Keratinocyte (primary cell): ENCODE measurements at regions not wholly inside any gene's neighbourhood (a gene's known extent, or its start where the extent isn't known, plus 50 kb on each side); places are given as distances from the start of the nearest gene placed in this dataset.

ENCODE experiments used
- DNase-seq: peaks from one replicate; pipeline ENCODE4 v3.0.0-alpha.2; 2011; ENCODE audit warnings: low read depth, missing footprints, low spot score
- FAIRE-seq: peaks from 2 replicates; lab custom pipeline; 2011; peaks lifted over from hg19 to GRCh38; lab: Jason Lieb, UNC
- H2AFZ ChIP-seq: 2 replicates; pipeline ENCODE4 v1.6.0; 2012; ENCODE audit warnings: low read length, control low read depth, inconsistent platforms; ENCODE audit not compliant: control insufficient read depth
- H3K27ac ChIP-seq: 2 replicates; pipeline ENCODE4 v1.5.1; 2011; ENCODE audit warnings: low read length; ENCODE audit not compliant: control insufficient read depth, insufficient read depth
- H3K27me3 ChIP-seq: 3 replicates; pipeline ENCODE4 v1.6.0; 2011; ENCODE audit warnings: low read length; ENCODE audit not compliant: control insufficient read depth, insufficient read depth; ENCODE audit errors: extremely low read depth
- H3K36me3 ChIP-seq, 2 experiments: 2 replicates in 1 of 2; 3 replicates in 1 of 2; pipeline ENCODE4 v1.5.1; 2011; ENCODE audit warnings: low read length in 2 of 2, mild to moderate bottlenecking in 1 of 2; ENCODE audit not compliant: control insufficient read depth in 2 of 2, insufficient read depth in 2 of 2; ENCODE audit errors: extremely low read depth in 1 of 2
- H3K4me1 ChIP-seq: 3 replicates; pipeline ENCODE4 v1.5.1; 2011; ENCODE audit warnings: low read length; ENCODE audit not compliant: control insufficient read depth, insufficient read depth; ENCODE audit errors: extremely low read depth
- H3K4me2 ChIP-seq: 3 replicates; pipeline ENCODE4 v1.6.0; 2011; ENCODE audit warnings: low read depth, low read length; ENCODE audit not compliant: control insufficient read depth, insufficient read depth; ENCODE audit errors: extremely low read depth
- H3K4me3 ChIP-seq, 3 experiments: fragments of 200-600 bp in 1 of 3; sonication (generic) in 1 of 3; 2 replicates in 2 of 3; 3 replicates in 1 of 3; pipeline ENCODE4 v1.5.1; 2011 to 2016; ENCODE audit warnings: low read length in 3 of 3, mild to moderate bottlenecking in 3 of 3, control low read depth in 2 of 3, inconsistent platforms in 1 of 3, low read depth in 1 of 3, mixed read lengths in 1 of 3, mixed run types in 1 of 3, moderate library complexity in 1 of 3; ENCODE audit not compliant: control insufficient read depth in 2 of 3, insufficient read depth in 2 of 3; ENCODE audit errors: extremely low read depth in 1 of 3
- H3K79me2 ChIP-seq: 2 replicates; pipeline ENCODE4 v1.6.0; 2012; ENCODE audit warnings: low read length; ENCODE audit not compliant: control insufficient read depth, insufficient read depth
- H3K9ac ChIP-seq: 3 replicates; pipeline ENCODE4 v1.6.0; 2011; ENCODE audit warnings: low read length; ENCODE audit not compliant: control insufficient read depth, insufficient read depth; ENCODE audit errors: extremely low read depth
- H3K9me1 ChIP-seq: 3 replicates; pipeline ENCODE4 v1.6.0; 2011; ENCODE audit warnings: low read length; ENCODE audit not compliant: control insufficient read depth, insufficient read depth; ENCODE audit errors: extremely low read depth
- H3K9me3 ChIP-seq: 2 replicates; pipeline ENCODE4 v1.5.1; 2012; ENCODE audit warnings: low read depth, low read length; ENCODE audit not compliant: control insufficient read depth
- H4K20me1 ChIP-seq: 3 replicates; pipeline ENCODE4 v1.6.0; 2011; ENCODE audit warnings: low read length; ENCODE audit not compliant: control insufficient read depth, insufficient read depth; ENCODE audit errors: extremely low read depth
- CTCF ChIP-seq, 3 experiments: IDR thresholded peaks in 1 of 3; conservative IDR thresholded peaks in 1 of 3; optimal IDR thresholded peaks in 1 of 3; 2 replicates in 2 of 3; 3 replicates in 1 of 3; pipeline versions ENCODE3 to v1.5.1; 2011; ENCODE audit warnings: low read length in 3 of 3, mild to moderate bottlenecking in 3 of 3, moderate library complexity in 2 of 3, control low read depth in 1 of 3, inconsistent platforms in 1 of 3; ENCODE audit not compliant: insufficient read depth in 2 of 3; ENCODE audit errors: extremely low read depth in 1 of 3
- EZH2 ChIP-seq: IDR thresholded peaks from one replicate; pipeline ENCODE4 v1.6.1; 2012; ENCODE audit warnings: inconsistent platforms, mild to moderate bottlenecking, low read length, moderate library complexity
- dilution Hi-C: fragments of 300-500 bp; cut with MboI; formaldehyde crosslinking; loops from one replicate; pipeline ENCODE4 v1.7.0; 2020; ENCODE audit warnings: low sequenced_read_pairs; ENCODE audit not compliant: extremely low pct_ligation_motif_present

GRCh38 chr11:64502634-64503033 lies 53.1 kb upstream of the SLC22A11 start:
- Histone ChIP-seq H3K9me3 (peaks cover 5% of the 10 kb centered on the region), H4K20me1 (no peaks in the 10 kb centered on the region), H3K79me2 (no peaks in the 10 kb centered on the region), H3K36me3 (no peaks in the 10 kb centered on the region), H3K27ac (no peak overlapping the region), H3K4me1 (no peaks in the 10 kb centered on the region), H3K4me2 (no peak overlapping the region), H3K27me3 (peaks cover 26% of the 10 kb centered on the region), H3K9ac (no peak overlapping the region), H2AFZ (no peak overlapping the region), H3K4me3 (no peak overlapping the region), H3K9me1 (no peaks in the 10 kb centered on the region)
- TF ChIP-seq EZH2 (no peak), CTCF (optimal IDR thresholded peaks at IDR 0.05 in 1 of 3, IDR thresholded peaks at IDR 0.05 in 1 of 3, conservative IDR thresholded peaks at IDR 0.05 in 1 of 3; ENCODE audit: extremely low read depth in 1 of 3, insufficient read depth in 2 of 3, low read length in 3 of 3) (no peak)
- DNase-seq = no peak
- FAIRE-seq = no peak
- dilution Hi-C loops = no loop called here

- Histone ChIP-seq H4K20me1 (no peaks in the 10 kb centered on the region), H3K4me1 (no peaks in the 10 kb centered on the region), H3K36me3 (no peaks in the 10 kb centered on the region), H3K4me2 (no peak overlapping the region), H3K9me3 (peaks cover 5% of the 10 kb centered on the region), H3K27me3 (peaks cover 25% of the 10 kb centered on the region), H2AFZ (no peak overlapping the region), H3K79me2 (no peaks in the 10 kb centered on the region), H3K9ac (no peak overlapping the region), H3K9me1 (no peaks in the 10 kb centered on the region), H3K27ac (no peak overlapping the region), H3K4me3 (no peak overlapping the region)
- DNase-seq (no peak), FAIRE-seq (no peak)
- dilution Hi-C loops = no loop called here
- TF ChIP-seq CTCF (optimal IDR thresholded peaks at IDR 0.05 in 1 of 3, IDR thresholded peaks at IDR 0.05 in 1 of 3, conservative IDR thresholded peaks at IDR 0.05 in 1 of 3; ENCODE audit: extremely low read depth in 1 of 3, insufficient read depth in 2 of 3, low read length in 3 of 3) = no peak
- TF ChIP-seq EZH2 = no peak
Observed at GRCh38 chr11:64503186-64503753, 52.5 kb upstream of the SLC22A11 start.
